GM10248 (cell line): ENCODE measurements at regions not wholly inside any gene's neighbourhood (a gene's known extent, or its start where the extent isn't known, plus 50 kb on each side); places are given as distances from the start of the nearest gene placed in this dataset.
"Not testable (repeated sequence)": the region's sequence is repeated elsewhere in the genome, so short reads cannot be mapped to it uniquely, and the experiment has no call there.

Source experiments
- CTCF ChIA-PET: fragments of 300-600 bp; sonication (Branson Sonifier 250); formaldehyde crosslinking; extraction: SDS; loops from one replicate; lab custom pipeline; 2021; ENCODE audit warnings: antibody characterized with exemption; lab: Yijun Ruan, JAX
- POLR2A ChIA-PET: fragments of 350-650 bp; sonication (Branson Sonifier 250); formaldehyde crosslinking; extraction: SDS; loops from one replicate; lab custom pipeline; 2020; ENCODE audit warnings: antibody characterized with exemption; lab: Yijun Ruan, JAX
- DNase-seq: peaks from one replicate; pipeline ENCODE4 v3.0.0; 2012; ENCODE audit errors: extremely low spot score
- CTCF ChIP-seq: IDR thresholded peaks from 2 replicates; pipeline ENCODE4 v1.5.1; 2012; ENCODE audit warnings: mild to moderate bottlenecking, low read depth; ENCODE audit errors: extremely low read depth, missing control alignments, control extremely low read depth

GRCh38 chr16:59540621-59541020, 806.5 kb upstream of the GOT2 start:
- CTCF ChIA-PET = no interaction called here
- DNase-seq = no peak
- TF ChIP-seq CTCF = no peak
- POLR2A ChIA-PET = no interaction called here

GRCh38 chr16:59535298-59535697, 801.2 kb upstream of the GOT2 start:
- POLR2A ChIA-PET = no interaction called here
- no peak for TF ChIP-seq CTCF
- DNase-seq = no peak
- CTCF ChIA-PET = interaction anchor here (0.9 kb wide), 1 partner anchor 14 kb away, joined by 3 read pairs; no protein-coding TSS in a partner anchor

- ChIA-PET CTCF (no interaction called here), POLR2A (no interaction called here)
- DNase-seq = no peak
- TF ChIP-seq CTCF = no peak
These were observed 793.3 kb upstream of the GOT2 start for GRCh38 chr16:59527206-59527997.

GRCh38 chr16:59522826-59523225, 788.7 kb upstream of the GOT2 start:
- DNase-seq = no peak
- ChIA-PET CTCF (no interaction called here), POLR2A (no interaction called here)
- TF ChIP-seq CTCF = no peak

GRCh38 chr16:59518721-59519120, 784.6 kb upstream of the GOT2 start:
- CTCF ChIA-PET, POLR2A ChIA-PET, DNase-seq: not testable (repeated sequence)

- TF ChIP-seq CTCF = no peak
- ChIA-PET CTCF (no interaction called here), POLR2A (no interaction called here)
- DNase-seq = no peak
These were observed 780.5 kb upstream of the GOT2 start for GRCh38 chr16:59514651-59515050.

- POLR2A ChIA-PET = no interaction called here
- DNase-seq = no peak
- no peak for TF ChIP-seq CTCF
- CTCF ChIA-PET = interaction anchor here (0.7 to 1.3 kb wide), 3 partner anchors 10 to 26 kb away, joined by 3 read pairs; no protein-coding TSS in a partner anchor
These were observed 775.9 kb upstream of the GOT2 start for GRCh38 chr16:59510008-59510424.
